BLaER1 treated with 17β-estradiol and CSF1 and Interleukin-3, amounts not matched to agents 10 nM and 100 nM (cell line): ENCODE measurements at regions not wholly inside any gene's neighbourhood (a gene's known extent, or its start where the extent isn't known, plus 50 kb on each side); places are given as distances from the start of the nearest gene placed in this dataset.

Source experiments
- H3K27ac ChIP-seq, 11 experiments: shearing (Covaris generic); formaldehyde crosslinking; 2 replicates each; pipeline ENCODE4 v1.8.1; 2022
- H3K27me3 ChIP-seq, 11 experiments: shearing (Covaris generic); formaldehyde crosslinking; 2 replicates each; pipeline ENCODE4 v1.8.1; 2022
- H3K36me3 ChIP-seq, 11 experiments: shearing (Covaris generic); formaldehyde crosslinking; 2 replicates each; pipeline ENCODE4 v1.8.1; 2022
- H3K4me1 ChIP-seq, 10 experiments: shearing (Covaris generic); formaldehyde crosslinking; 2 replicates each; pipeline ENCODE4 v1.8.1; 2022
- H3K4me2 ChIP-seq, 11 experiments: shearing (Covaris generic); formaldehyde crosslinking; 2 replicates each; pipeline ENCODE4 v1.8.1; 2022
- H3K4me3 ChIP-seq, 10 experiments: shearing (Covaris generic); formaldehyde crosslinking; 2 replicates each; pipeline ENCODE4 v1.8.1; 2022
- H3K9ac ChIP-seq, 11 experiments: shearing (Covaris generic); formaldehyde crosslinking; 2 replicates each; pipeline ENCODE4 v1.8.1; 2022
- H3K9me3 ChIP-seq, 11 experiments: shearing (Covaris generic); formaldehyde crosslinking; replicated peaks in 1 of 11; 2 replicates each; pipeline ENCODE4 v1.8.1; 2022
- H4K20me1 ChIP-seq, 11 experiments: shearing (Covaris generic); formaldehyde crosslinking; 2 replicates each; pipeline ENCODE4 v1.8.1; 2022
- Cebpa-rat ChIP-seq, 11 experiments: shearing (Covaris generic); IDR thresholded peaks; 2 replicates each; pipeline ENCODE4 v1.8.1; 2022

DNA sequence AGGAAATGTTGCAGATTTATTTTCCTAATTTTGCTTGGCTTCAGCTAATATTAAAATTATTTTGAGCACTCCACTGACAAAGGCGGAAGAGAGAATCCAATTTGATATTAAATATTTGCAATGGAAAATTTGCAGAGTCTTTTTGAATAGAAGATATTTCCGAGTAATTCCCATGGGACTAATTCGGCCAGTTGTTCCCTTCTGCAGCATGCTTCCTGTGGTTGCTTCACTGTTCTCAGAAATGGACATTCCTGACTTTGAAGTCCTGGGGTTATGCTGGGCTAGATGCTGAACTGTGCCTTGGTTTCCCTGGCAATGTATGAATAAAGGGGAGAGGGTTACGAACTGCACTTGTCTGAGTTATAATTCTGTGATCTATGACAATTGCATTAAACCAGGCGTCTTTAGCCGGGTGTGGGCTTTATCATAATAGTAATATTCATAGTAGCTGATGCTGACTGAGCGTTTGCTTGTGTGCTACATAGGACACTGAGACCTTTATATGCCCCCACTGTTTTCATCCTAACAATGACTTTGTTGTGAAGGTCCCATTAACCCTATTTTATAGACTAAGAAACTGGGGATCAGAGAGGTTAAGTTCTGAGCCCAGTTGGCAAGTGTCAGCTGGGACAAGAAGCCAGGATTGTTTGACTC, 114.5 kb upstream of the SPRY4 start:
- Histone ChIP-seq H3K4me2 (peak overlapping the region; percentile 60 to 82 (median 69)), H3K9ac (no peak overlapping the region), H3K27ac (no peak overlapping the region), H3K4me3 (no peak overlapping the region), H3K36me3 (no peaks in the 10 kb centered on the region), H3K9me3 (no peaks in the 10 kb centered on the region), H3K4me1 (peaks cover 29 to 42% (median 34%) of the 10 kb centered on the region in 10 experiments), H3K27me3 (0 out of 22 replicates have a peak, but pooled peaks cover 0 to 4% (median 0%) of the 10 kb centered on the region in 11 experiments), H4K20me1 (no peaks in the 10 kb centered on the region)
- TF ChIP-seq Cebpa-rat (IDR thresholded peaks at IDR 0.05): no peak

DNA sequence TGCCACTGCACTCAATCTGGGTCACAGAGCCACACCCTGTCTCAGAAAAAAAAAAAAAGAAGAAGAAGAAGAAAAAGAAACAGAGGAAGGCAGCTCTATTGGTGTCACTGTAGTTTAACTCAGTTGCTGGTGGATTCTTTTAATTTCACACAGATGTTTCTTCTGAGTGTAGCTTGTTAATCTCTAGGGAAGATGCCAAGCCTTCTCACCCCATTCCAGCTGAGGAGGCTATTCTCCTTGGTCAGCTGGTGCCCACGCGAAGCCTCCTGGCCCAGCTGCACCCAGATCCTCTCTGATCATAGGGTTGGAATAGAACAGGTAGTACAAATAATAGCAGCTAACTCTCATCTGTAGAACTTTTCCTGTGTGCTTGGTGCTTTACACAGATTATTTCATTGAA, 113.8 kb upstream of the SPRY4 start:
- peak overlapping the region; percentile 60 to 82 (median 69) for H3K4me2 ChIP-seq
- 0 out of 22 replicates have a peak overlapping the region, but pooled peaks of 1 of the 11 experiments have one; percentile 6 for H3K9ac ChIP-seq
- 0 out of 22 replicates have a peak, but pooled peaks cover 0 to 6% (median 0%) of the 10 kb centered on the region in 11 experiments for H3K27me3 ChIP-seq
- peaks cover 37 to 50% (median 42%) of the 10 kb centered on the region in 10 experiments for H3K4me1 ChIP-seq
- TF ChIP-seq Cebpa-rat (IDR thresholded peaks at IDR 0.05): no peak
- H4K20me1 ChIP-seq: no peaks in the 10 kb centered on the region
- no peak overlapping the region for H3K4me3 ChIP-seq
- H3K36me3 ChIP-seq: no peaks in the 10 kb centered on the region
- H3K9me3 ChIP-seq: no peaks in the 10 kb centered on the region
- no peak overlapping the region for H3K27ac ChIP-seq

- no peak overlapping the region for H3K27ac ChIP-seq
- peaks cover 0 to 15% (median 0%) of the 10 kb centered on the region in 11 experiments; a peak in 1 of 22 replicates for H3K27me3 ChIP-seq
- TF ChIP-seq Cebpa-rat (IDR thresholded peaks at IDR 0.05): no peak
- no peak overlapping the region for H3K4me3 ChIP-seq
- H3K36me3 ChIP-seq: no peaks in the 10 kb centered on the region
- peak overlapping the region in 6 of 11 experiments; percentile 60 to 82 (median 68); a peak in 6 of 22 replicates for H3K4me2 ChIP-seq
- H3K9me3 ChIP-seq: no peaks in the 10 kb centered on the region
- H3K4me1 ChIP-seq: peaks cover 47 to 60% (median 52%) of the 10 kb centered on the region in 10 experiments
- H3K9ac ChIP-seq: no peak overlapping the region
- H4K20me1 ChIP-seq: no peaks in the 10 kb centered on the region
Measured at GRCh38 chr5:142437563-142437962, 112.7 kb upstream of the SPRY4 start.

GRCh38 chr5:142435410-142436115, 110.7 kb upstream of the SPRY4 start:
- Histone ChIP-seq H3K4me2 (no peak overlapping the region), H3K9me3 (no peaks in the 10 kb centered on the region), H3K4me1 (peaks cover 43 to 63% (median 54%) of the 10 kb centered on the region in 10 experiments), H4K20me1 (no peaks in the 10 kb centered on the region), H3K4me3 (no peak overlapping the region), H3K27ac (no peak overlapping the region), H3K27me3 (peaks cover 0 to 14% (median 0%) of the 10 kb centered on the region in 11 experiments; a peak in 1 of 22 replicates), H3K9ac (no peak overlapping the region), H3K36me3 (no peaks in the 10 kb centered on the region)
- TF ChIP-seq Cebpa-rat (IDR thresholded peaks at IDR 0.05): no peak

GRCh38 chr5:142434322-142434612, 109.4 kb upstream of the SPRY4 start:
- no peak for TF ChIP-seq Cebpa-rat (IDR thresholded peaks at IDR 0.05)
- no peaks in the 10 kb centered on the region for H3K9me3 ChIP-seq
- no peak overlapping the region for H3K4me3 ChIP-seq
- no peak overlapping the region for H3K27ac ChIP-seq
- H3K4me1 ChIP-seq: peaks cover 36 to 65% (median 45%) of the 10 kb centered on the region in 10 experiments
- H3K27me3 ChIP-seq: peaks cover 0 to 14% (median 0%) of the 10 kb centered on the region in 11 experiments; a peak in 1 of 22 replicates
- no peaks in the 10 kb centered on the region for H4K20me1 ChIP-seq
- H3K4me2 ChIP-seq: peak overlapping the region; percentile 57 to 84 (median 72); a peak in 21 of 22 replicates
- H3K36me3 ChIP-seq: no peaks in the 10 kb centered on the region
- no peak overlapping the region for H3K9ac ChIP-seq

DNA sequence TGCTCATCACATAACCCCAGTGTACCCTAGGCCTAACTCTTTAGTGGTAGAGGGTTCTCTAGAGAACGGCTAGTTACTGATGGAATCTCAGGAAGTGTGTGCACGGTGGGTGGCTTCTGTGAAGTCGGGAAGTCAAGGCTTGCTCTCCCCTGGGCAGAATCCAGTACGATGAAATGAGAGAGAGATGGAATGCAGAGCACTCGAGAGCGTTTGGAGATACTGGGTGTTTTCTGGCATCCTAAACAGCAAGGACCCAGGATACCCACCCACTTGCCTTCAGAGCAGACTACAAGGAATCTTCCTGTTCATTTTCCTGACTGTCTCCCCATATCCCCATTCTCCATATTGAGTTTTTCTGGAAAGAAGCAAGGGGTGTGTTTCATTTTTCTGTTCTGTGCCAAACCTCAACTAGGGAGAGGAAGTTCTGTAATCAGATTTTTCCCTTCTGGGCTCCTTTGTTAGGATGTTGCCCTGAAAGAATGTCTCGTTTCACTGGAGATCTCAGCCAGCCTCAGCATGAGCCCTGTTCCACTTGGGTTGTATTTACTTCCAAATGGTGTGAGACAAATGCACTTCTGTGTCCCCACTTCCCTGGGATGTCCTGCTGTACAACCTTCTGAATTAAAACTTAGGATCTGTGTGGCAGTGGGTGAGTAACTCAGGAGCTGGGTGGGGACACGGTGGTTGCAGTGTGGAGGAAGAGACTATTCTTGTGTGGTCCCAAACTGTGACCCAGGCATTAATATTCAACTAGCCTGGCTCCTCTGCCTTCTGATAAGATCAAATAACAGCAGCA, 108.9 kb upstream of the SPRY4 start:
- peaks cover 0 to 14% (median 0%) of the 10 kb centered on the region in 11 experiments; a peak in 1 of 22 replicates for H3K27me3 ChIP-seq
- no peaks in the 10 kb centered on the region for H3K36me3 ChIP-seq
- H3K4me2 ChIP-seq: peak overlapping the region; percentile 57 to 84 (median 72)
- no peak overlapping the region for H3K27ac ChIP-seq
- H3K4me1 ChIP-seq: peaks cover 31 to 65% (median 41%) of the 10 kb centered on the region in 10 experiments
- TF ChIP-seq Cebpa-rat (IDR thresholded peaks at IDR 0.05): no peak
- no peaks in the 10 kb centered on the region for H4K20me1 ChIP-seq
- H3K9me3 ChIP-seq: no peaks in the 10 kb centered on the region
- H3K9ac ChIP-seq: no peak overlapping the region
- H3K4me3 ChIP-seq: no peak overlapping the region

GRCh38 chr5:142432961-142433360, 108.1 kb upstream of the SPRY4 start:
- Histone ChIP-seq H3K27me3 (peaks cover 0 to 14% (median 0%) of the 10 kb centered on the region in 11 experiments; a peak in 1 of 22 replicates), H3K4me3 (no peak overlapping the region), H3K36me3 (no peaks in the 10 kb centered on the region), H3K27ac (no peak overlapping the region), H4K20me1 (no peaks in the 10 kb centered on the region), H3K4me1 (peaks cover 23 to 65% (median 41%) of the 10 kb centered on the region in 10 experiments), H3K4me2 (peak overlapping the region; percentile 57 to 84 (median 72)), H3K9me3 (no peaks in the 10 kb centered on the region), H3K9ac (no peak overlapping the region)
- no peak for TF ChIP-seq Cebpa-rat (IDR thresholded peaks at IDR 0.05)

DNA sequence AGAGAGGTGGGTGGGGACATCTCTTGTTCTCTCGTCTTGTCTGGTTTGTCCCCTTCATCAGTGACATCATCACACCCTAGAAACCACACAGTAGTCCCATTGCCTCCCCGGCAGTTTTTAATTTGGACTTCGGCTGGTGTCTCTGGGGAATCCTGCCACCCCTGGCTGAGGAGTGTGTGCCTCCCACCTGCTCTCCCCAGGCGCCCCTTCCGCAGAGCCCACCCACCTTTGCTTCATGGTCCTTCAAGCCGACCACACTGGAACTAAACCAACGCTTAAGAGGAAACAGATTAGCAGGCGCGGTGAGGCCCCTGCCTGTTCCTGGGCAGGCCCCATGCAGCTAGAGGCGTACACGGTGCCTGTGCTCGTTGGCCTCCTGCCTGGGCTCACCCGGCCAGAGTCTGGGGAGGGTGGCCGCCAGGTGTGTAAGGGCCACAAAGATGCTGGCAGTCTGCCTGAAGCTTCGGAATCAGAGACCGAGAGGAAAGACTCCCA, 107.6 kb upstream of the SPRY4 start:
- Histone ChIP-seq H4K20me1 (no peaks in the 10 kb centered on the region), H3K4me1 (peaks cover 23 to 65% (median 45%) of the 10 kb centered on the region in 10 experiments), H3K27me3 (peaks cover 0 to 14% (median 0%) of the 10 kb centered on the region in 11 experiments; a peak in 1 of 22 replicates), H3K4me3 (no peak overlapping the region), H3K36me3 (no peaks in the 10 kb centered on the region), H3K27ac (no peak overlapping the region), H3K9ac (0 out of 22 replicates have a peak overlapping the region, but pooled peaks of 1 of the 11 experiments have one; percentile 23), H3K9me3 (no peaks in the 10 kb centered on the region), H3K4me2 (peak overlapping the region; percentile 57 to 84 (median 72))
- no peak for TF ChIP-seq Cebpa-rat (IDR thresholded peaks at IDR 0.05)
